SW480 (cell line): ENCODE measurements at regions not wholly inside any gene's neighbourhood (a gene's known extent, or its start where the extent isn't known, plus 50 kb on each side); places are given as distances from the start of the nearest gene placed in this dataset.

Experiments
- DNase-seq: peaks from one replicate; pipeline ENCODE4 v3.0.0-alpha.2; 2016; ENCODE audit warnings: low spot score

- no peak for DNase-seq
Observed at GRCh38 chr18:56545464-56545863, 92.9 kb downstream of the TXNL1 start.

GRCh38 chr18:56542476-56542875 is 95.9 kb downstream of the TXNL1 start:
- DNase-seq = no peak

DNA sequence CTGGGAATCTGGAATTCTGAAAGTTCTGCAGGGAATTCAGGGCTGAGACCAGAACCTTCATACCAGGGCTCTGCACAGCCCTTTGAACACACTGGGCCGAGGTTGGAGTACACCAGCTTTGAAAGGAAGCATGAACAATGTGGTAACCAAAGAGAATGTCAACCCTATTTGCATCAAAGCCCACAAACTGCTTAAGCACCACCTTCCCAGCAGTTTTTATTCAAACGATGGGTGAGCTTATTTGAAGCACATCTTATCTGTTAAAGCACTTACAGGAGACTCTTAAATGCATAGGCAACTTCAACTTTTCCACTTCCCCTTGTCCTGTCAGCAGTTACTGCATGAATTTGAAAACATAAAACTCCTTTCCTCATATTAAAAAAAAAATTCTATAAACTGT is 96.6 kb downstream of the TXNL1 start:
- no peak for DNase-seq

DNA sequence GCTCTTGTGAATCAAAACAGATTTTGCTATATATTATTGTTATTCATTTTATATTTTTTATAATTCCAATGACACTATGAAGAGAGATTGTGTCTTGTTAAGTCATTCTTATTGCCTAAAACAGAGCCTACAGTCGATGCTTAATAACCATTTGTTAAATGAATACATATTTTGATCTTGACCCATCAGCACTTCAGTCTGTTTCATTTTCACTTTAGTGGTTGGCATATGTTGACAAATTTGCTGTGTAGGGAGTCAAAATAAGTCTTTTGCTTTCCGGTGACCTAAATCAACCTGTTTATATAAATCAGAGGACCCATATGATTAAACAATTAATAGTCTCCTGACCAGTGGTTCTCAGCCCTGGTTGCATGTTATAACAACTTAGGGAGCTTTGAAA is 97.1 kb downstream of the TXNL1 start:
- DNase-seq = no peak

GRCh38 chr18:56538746-56539145 is 99.6 kb downstream of the TXNL1 start:
- DNase-seq = no peak

DNA sequence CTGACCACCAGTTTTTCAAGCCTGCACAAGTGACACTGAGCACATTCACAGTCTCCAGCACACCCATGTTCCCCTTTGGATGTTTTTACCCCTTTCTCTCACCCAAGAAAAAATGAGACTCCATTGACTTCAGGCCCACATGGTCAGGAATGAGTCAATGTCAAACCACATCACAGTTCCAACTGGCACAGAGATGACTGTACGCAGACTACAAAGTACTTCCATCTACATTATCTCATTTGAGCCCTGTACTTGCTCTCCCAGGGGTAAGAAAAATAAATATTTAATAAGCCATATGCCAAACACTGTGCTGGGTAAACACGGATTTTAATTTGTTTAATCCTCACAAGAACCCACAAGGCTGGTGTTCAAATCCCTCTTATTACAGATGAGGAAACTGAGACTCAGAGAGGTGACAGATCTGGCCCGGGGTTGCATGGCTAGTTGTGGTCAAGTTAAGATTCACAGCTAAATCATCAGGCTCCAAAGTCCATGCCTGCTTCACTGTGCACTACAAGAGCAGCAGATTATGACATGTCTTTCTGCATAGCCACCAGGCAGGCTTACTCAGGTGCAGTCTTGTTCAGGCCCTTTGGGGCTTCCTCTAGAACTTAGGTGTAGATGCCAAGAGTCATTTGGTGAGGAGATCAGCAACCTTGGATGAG is 106.1 kb downstream of the TXNL1 start:
- DNase-seq = peak; percentile 4

DNA sequence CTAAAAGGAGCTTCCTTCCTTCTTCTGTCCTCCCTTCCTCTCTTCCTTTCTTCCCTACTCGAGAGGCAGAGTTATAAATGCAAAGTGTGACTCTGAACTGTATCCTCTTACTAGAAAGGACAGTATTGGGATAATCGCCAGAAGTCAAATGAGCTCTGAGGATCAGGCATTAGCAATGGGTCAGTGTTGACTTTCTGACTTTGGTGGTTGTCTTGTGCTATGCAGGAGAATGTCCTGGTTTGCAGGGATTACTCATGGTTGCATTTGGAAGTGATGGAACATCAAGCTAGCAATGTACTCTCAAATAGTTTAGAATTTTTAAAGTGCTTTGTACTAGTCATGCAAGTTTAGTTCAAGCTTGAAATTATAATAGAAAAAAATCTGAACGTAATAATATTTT is 115.6 kb downstream of the TXNL1 start:
- no peak for DNase-seq

DNA sequence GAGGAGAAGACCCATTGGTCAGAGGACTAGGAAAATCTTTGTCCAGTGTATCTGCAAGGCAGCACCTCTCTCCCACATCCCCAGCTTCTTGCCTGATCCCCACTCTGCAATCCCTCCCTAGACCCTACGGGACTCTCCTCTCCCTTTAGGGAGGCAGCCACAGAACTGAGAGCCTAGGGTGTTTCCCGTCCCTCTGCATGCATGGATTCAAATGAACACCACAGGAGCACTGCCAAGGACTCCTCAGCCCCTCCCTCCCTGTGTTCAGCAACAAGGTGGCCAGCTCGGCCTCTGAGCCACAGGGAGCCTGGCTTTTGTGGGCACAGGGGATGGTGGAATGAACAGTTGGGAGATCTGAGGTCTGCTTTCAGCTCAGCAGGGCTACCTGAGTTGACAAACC is 117.1 kb downstream of the TXNL1 start:
- no peak for DNase-seq

DNA sequence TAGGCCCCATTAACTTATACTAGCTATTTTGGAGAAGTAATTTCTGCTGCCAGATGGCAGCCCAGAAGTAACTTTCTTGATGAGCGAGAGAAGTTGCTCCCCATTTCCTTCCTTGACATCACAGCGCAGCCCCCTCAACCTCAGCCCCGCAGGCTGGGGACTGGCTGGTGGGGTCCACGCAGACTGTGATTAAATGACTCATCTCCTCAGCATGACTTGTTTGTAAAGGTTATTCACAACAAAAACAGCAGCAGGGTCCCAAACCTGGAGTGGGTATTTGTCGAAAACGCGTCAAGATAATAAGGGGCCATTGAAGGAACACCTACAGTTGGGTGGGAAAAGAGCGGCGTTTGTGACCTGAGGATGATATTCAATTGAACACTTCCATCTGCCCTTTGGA is 120.6 kb downstream of the TXNL1 start:
- no peak for DNase-seq

DNA sequence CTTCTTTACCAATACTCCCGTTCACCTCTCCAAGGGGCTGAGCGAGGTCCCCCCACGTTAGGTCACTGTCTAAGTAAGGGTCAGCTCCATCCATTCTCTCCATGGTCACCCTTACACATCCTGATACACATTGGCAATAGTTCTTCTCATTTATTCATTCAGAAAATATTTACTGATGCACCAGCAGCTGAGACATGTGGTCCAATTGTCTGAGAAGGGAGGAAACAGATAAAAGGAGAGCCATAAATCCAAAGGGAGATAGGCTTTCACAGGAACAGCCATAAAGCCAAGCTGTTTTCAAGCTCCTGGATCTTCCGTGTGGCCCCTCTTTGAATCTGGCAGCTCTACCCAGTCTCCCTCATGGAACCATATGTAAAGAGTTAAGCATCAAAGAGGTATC is 121.2 kb downstream of the TXNL1 start:
- no peak for DNase-seq

DNA sequence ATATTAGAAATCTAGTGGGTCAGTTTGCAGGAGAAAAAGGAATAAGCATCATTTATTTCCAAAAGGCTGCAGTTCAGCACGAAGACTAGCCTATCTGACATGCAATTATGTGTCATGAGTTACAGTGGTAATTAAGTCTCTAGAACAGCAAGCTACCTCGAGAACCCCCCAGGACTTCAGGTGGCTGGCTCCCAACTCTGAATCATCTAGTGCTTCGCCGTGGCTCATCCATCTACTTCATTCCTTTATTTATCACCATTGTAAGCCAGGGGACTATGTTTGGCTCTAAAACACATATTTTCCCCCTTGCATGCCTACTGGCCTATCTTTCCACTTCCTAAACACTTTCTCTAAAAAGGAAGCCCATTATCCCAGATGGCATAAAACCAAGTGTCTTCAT is 121.6 kb downstream of the TXNL1 start:
- DNase-seq = no peak

GRCh38 chr18:56515522-56515921 is 122.9 kb downstream of the TXNL1 start:
- no peak for DNase-seq

- DNase-seq = no peak
Observed at GRCh38 chr18:56511996-56512395, 126.4 kb downstream of the TXNL1 start.

DNA sequence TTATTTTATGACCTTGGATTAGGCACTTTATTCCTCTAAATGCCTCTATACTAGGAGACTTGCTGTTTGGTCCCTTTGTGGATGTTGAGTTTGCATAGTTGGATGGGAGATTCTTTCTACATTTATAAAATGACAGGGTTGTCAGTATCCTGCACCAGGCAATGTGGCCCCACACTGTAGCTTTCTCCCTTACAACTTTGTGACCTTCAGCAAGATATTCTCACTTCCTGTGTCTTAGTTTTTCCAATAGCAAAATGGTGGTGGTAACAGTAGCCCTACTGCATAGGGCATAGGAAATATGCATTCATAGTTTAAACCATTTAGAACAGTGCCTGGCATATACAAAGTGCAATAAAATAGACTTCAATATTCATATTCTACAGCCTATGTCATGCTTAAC is 128.3 kb downstream of the TXNL1 start:
- no peak for DNase-seq

- no peak for DNase-seq
Observed at GRCh38 chr18:56509656-56510055, 128.7 kb downstream of the TXNL1 start.

DNA sequence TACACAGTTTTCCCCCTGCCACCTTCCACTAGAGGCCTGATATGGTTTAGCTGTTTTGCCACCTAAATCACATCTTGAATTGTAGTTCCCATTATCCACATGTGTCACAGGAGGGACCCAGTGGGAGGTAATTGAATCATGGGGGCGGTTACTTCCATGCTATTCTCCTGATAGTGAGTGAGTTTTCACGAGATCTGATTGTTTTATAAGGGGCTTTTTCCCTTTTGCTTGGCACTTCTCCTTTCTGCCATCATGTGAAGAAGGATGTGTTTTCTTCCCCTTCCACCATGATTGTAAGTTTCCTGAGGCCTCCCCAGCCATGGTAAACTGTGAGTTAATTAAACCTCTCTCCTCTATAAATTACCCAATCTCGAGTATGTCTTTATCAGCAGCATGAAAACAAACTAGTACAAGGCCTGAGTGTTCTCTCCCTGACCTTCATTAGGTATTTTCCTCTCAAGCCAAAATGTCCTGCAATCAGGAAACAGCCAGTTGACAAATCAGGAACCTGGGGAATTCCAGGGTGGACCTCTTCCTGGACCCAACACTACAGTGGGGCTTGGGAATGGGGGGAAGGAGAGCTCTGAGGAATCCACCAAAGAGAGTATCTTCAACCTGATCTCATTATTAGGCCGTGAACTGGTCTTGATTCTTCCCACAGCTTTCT is 129.9 kb downstream of the TXNL1 start:
- DNase-seq = no peak

- DNase-seq = no peak
Observed at GRCh38 chr18:56505971-56506370, 132.4 kb downstream of the TXNL1 start.

GRCh38 chr18:56505293-56505692 is 133.1 kb downstream of the TXNL1 start:
- no peak for DNase-seq

- DNase-seq = no peak
Observed at GRCh38 chr18:56501896-56502295, 136.5 kb downstream of the TXNL1 start.

DNA sequence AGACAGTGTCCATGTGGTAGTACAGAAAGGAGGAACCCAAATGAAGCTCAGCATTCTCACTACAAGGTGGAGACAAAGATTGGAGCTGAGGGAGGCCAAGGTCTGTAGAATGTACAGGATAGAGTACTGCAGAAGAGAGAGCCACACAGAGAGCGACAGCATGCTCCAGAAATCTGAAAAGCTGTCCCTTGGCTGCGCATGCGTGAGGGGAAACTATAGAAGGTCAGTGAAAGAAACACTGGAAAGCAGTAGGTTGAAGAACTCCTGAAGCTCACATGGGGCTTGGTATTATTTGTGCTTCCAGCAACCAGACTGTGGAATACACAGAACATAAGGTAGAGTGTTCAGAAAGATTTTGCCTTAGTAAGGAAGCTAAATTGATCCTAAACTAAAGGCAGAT is 142.5 kb downstream of the TXNL1 start:
- no peak for DNase-seq

- no peak for DNase-seq
Observed at GRCh38 chr18:56493531-56493930, 144.9 kb downstream of the TXNL1 start.

GRCh38 chr18:56492136-56492535 is 146.3 kb downstream of the TXNL1 start:
- no peak for DNase-seq

DNA sequence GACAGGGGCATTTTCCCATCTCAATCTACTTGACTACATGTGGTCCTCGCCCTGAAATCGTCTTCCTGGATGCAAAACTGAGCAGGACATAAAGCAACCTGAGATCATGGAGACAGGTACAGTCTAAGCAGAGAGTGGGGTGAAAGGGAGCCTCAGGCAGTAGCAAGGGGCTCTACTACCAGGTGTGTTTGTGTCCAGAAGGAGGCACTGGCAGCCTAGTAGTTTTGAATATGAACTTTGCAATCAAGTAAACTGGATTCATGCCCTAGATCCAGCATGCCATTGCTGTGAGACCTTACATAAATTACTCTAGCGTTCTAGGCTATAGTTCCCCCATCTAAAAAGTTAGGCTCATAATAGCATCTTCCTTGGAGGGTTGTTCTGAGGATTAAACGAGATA is 147.4 kb downstream of the TXNL1 start:
- DNase-seq = no peak

DNA sequence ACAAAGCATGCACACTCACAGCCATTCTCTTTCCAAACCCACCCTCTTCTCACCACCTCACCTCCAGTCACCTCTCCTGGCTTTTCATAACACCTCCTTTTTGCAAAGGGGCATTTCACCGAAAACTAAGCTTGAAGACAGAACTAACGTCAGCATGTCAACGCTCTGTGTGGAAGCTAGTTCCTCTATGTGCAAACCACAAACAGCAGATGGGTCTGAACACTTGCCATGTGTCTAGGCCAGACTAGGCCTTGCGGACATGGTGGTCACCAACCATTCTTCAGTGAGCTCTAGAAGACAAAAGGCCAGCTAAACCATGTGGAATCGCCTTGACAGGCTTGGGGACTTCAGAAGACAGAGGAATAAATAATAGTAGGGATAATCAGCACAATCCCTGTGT is 148.5 kb downstream of the TXNL1 start:
- no peak for DNase-seq
